SK-N-SH (cell line): ENCODE measurements at regions not wholly inside any gene's neighbourhood (a gene's known extent, or its start where the extent isn't known, plus 50 kb on each side); places are given as distances from the start of the nearest gene placed in this dataset.

Source experiments
- CTCF ChIA-PET: fragments of 300-600, 350-600 bp; formaldehyde crosslinking; extraction: SDS; loops from one replicate; lab custom pipeline; 2021; lab: Yijun Ruan, JAX
- POLR2A ChIA-PET: fragments of 350-600 bp; sonication (Branson Sonifier 250); formaldehyde crosslinking; extraction: SDS; loops from one replicate; lab custom pipeline; 2020; ENCODE audit warnings: antibody characterized with exemption, inconsistent platforms; lab: Yijun Ruan, JAX
- DNase-seq: peaks from one replicate; pipeline ENCODE4 v3.0.0; 2012
- H2AFZ ChIP-seq: fragments of 200-600 bp; sonication (generic); 2 replicates; pipeline ENCODE4 v1.8.1; 2016; ENCODE audit warnings: antibody characterized with exemption, mild to moderate bottlenecking, low read depth
- H3F3A ChIP-seq: fragments of 200-600 bp; sonication (generic); replicated peaks from 2 replicates; pipeline ENCODE3; 2016; ENCODE audit warnings: antibody characterized with exemption, mild to moderate bottlenecking; ENCODE audit not compliant: insufficient read depth
- H3K27ac ChIP-seq, 2 experiments: fragments of 200-500 bp in 1 of 2; fragments of 200-600 bp in 1 of 2; sonication (Bioruptor generic) in 1 of 2; sonication (generic), shearing (Covaris generic) in 1 of 2; 2 replicates each; pipeline versions ENCODE4 v1.5.1 to v1.6.1; 2014 to 2016; ENCODE audit warnings: low read depth in 2 of 2, inconsistent platforms in 1 of 2, low read length in 1 of 2, mild to moderate bottlenecking in 1 of 2, mixed read lengths in 1 of 2
- H3K27me3 ChIP-seq: fragments of 200-600 bp; sonication (generic), shearing (Covaris generic); 2 replicates; pipeline ENCODE4 v1.6.1; 2016; ENCODE audit warnings: mixed run types; ENCODE audit not compliant: insufficient read depth
- H3K36me3 ChIP-seq, 2 experiments: fragments of 200-500 bp in 1 of 2; fragments of 200-600 bp in 1 of 2; sonication (Bioruptor generic) in 1 of 2; sonication (generic) in 1 of 2; replicated peaks in 1 of 2; 2 replicates each; pipeline versions ENCODE3 to v1.5.1; 2014 to 2016; ENCODE audit warnings: low read length in 1 of 2, mild to moderate bottlenecking in 1 of 2; ENCODE audit not compliant: insufficient read depth in 2 of 2, control insufficient read depth in 1 of 2
- H3K4me1 ChIP-seq, 2 experiments: fragments of 200-500 bp in 1 of 2; fragments of 200-600 bp in 1 of 2; sonication (Bioruptor generic) in 1 of 2; sonication (generic), shearing (Covaris generic) in 1 of 2; 2 replicates each; pipeline versions ENCODE4 v1.5.1 to v1.6.1; 2014 to 2016; ENCODE audit warnings: low read depth in 1 of 2, low read length in 1 of 2, mixed run types in 1 of 2; ENCODE audit not compliant: insufficient read depth in 2 of 2, control insufficient read depth in 1 of 2
- H3K4me2 ChIP-seq: fragments of 200-600 bp; sonication (generic), shearing (Covaris generic); 2 replicates; pipeline ENCODE4 v1.6.1; 2017; ENCODE audit warnings: mixed run types
- H3K4me3 ChIP-seq, 2 experiments: fragments of 200-500 bp in 1 of 2; fragments of 200-600 bp in 1 of 2; sonication (Bioruptor generic) in 1 of 2; sonication (generic), shearing (Covaris generic) in 1 of 2; 2 replicates each; pipeline versions ENCODE4 v1.5.1 to v1.8.1; 2014 to 2016; ENCODE audit warnings: low read depth in 2 of 2, inconsistent platforms in 1 of 2, low read length in 1 of 2, mild to moderate bottlenecking in 1 of 2, mixed read lengths in 1 of 2, moderate library complexity in 1 of 2
- H3K79me2 ChIP-seq: fragments of 200-600 bp; sonication (generic); 2 replicates; pipeline ENCODE4 v1.8.1; 2017; ENCODE audit warnings: mild to moderate bottlenecking; ENCODE audit not compliant: insufficient read depth
- H3K9ac ChIP-seq: fragments of 200-600 bp; sonication (generic); 2 replicates; pipeline ENCODE4 v1.6.1; 2017; ENCODE audit warnings: mixed run types
- H3K9me2 ChIP-seq: fragments of 200-600 bp; sonication (generic); 2 replicates; pipeline ENCODE4 v1.6.1; 2017; ENCODE audit warnings: mixed run types
- H3K9me3 ChIP-seq: fragments of 200-600 bp; sonication (generic); 2 replicates; pipeline ENCODE4 v1.6.1; 2017; ENCODE audit warnings: mixed run types, mild to moderate bottlenecking, moderate library complexity
- H4K20me1 ChIP-seq: fragments of 200-600 bp; sonication (generic); 2 replicates; pipeline ENCODE4 v1.6.1; 2017; ENCODE audit warnings: mild to moderate bottlenecking, mixed run types; ENCODE audit not compliant: insufficient read depth
- GATA2 ChIP-seq: sonication (generic); formaldehyde crosslinking; IDR thresholded peaks from 2 replicates; pipeline ENCODE4 v1.5.0; 2020; ENCODE audit warnings: mild to moderate bottlenecking, missing genetic modification reagents
- MEF2A ChIP-seq: IDR thresholded peaks from 2 replicates; pipeline ENCODE4 v1.4.0; 2012; ENCODE audit warnings: low read depth, borderline replicate concordance
- POLR2AphosphoS5 ChIP-seq: IDR thresholded peaks from 2 replicates; pipeline ENCODE4 v1.6.1; 2012; ENCODE audit warnings: low read depth, low read length
- RAD21 ChIP-seq: IDR thresholded peaks from 2 replicates; pipeline ENCODE4 v1.6.1; 2012; ENCODE audit warnings: mild to moderate bottlenecking, low read length
- SIN3A ChIP-seq: IDR thresholded peaks from 2 replicates; pipeline ENCODE4 v1.6.1; 2012; ENCODE audit warnings: low read depth, mild to moderate bottlenecking, low read length, moderate library complexity, borderline replicate concordance
- SMC3 ChIP-seq: IDR thresholded peaks from 2 replicates; pipeline ENCODE4 v1.6.1; 2012; ENCODE audit warnings: low read depth, low read length, improper control_type of control experiment
- TEAD4 ChIP-seq: IDR thresholded peaks from 2 replicates; pipeline ENCODE4 v1.4.0; 2012; ENCODE audit warnings: mild to moderate bottlenecking, borderline replicate concordance; ENCODE audit not compliant: insufficient read depth
- WGBS: methylation state at CpG from one replicate; pipeline ENCODE4 v1.1.6; 2017; ENCODE audit warnings: low lambda C conversion rate; 5-methylcytosine and 5-hydroxymethylcytosine counted together
- TF ChIP-seq, protein P1 (sequence below): IDR thresholded peaks from 2 replicates; pipeline ENCODE4 v1.6.1; 2012; ENCODE audit warnings: mild to moderate bottlenecking, low read depth, low read length, moderate library complexity
- TF ChIP-seq, protein P2 (sequence below): fragments of 200-600 bp; sonication (generic); IDR thresholded peaks from 2 replicates; pipeline ENCODE4 v1.6.1; 2017; ENCODE audit warnings: antibody characterized with exemption, mild to moderate bottlenecking, moderate library complexity
- TF ChIP-seq, protein P3 (sequence below): fragments of 150-350 bp; IDR thresholded peaks from 2 replicates; pipeline ENCODE4 v1.6.1; 2017; ENCODE audit warnings: antibody characterized with exemption, low read length, low read depth, borderline replicate concordance

DNA sequence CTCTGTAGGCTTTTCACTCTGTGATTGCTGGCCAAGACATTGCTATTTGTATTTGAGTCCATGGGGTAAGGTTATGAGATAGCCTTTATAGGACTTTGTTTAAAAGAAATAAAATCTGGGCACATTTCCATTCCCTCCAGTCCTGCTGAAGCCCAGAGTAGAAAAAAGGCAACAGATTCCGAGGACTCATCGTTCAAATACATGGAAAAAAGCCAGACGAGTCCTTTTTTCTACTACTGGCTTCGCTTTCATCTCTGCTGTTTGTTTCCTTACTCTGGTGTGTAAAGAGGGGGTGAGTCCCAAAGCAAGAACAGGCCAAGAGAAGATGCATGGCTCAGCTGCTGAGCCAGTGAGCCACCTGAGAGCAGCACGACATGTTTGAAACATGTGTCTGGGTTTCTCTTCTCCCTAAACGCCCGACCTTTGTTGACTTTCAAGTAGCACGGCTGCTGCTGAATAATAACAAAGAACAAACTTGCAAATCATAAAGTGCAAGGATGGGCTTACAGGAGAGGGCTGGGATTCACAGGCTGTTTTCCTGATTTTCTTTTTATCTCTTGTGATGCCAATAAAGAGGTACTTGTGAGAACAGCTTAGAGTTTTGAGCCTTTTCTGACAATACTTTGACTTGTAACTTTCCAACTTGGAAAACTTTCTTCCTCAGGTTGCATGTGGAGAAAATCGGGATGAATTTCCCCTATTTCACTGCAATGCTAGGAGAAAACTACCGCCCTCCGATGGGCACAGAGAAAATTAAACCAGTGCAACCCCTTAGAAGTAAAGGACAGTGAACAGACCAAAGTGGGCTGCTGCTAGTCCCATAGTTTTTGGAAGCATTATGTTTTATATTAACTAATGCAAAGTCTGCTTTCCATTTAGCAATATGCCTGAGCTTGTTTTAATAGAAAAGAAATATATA lies 195.2 kb upstream of the RAG2 start:
- Histone ChIP-seq H3K9me2 (no peaks in the 10 kb centered on the region), H3K9me3 (no peaks in the 10 kb centered on the region), H3K27ac (no peak overlapping the region), H4K20me1 (no peaks in the 10 kb centered on the region), H3K36me3 (no peaks in the 10 kb centered on the region), H3K4me1 (no peaks in the 10 kb centered on the region; a peak in 1 of 4 replicates), H3K4me2 (no peak overlapping the region), H3K4me3 (no peak overlapping the region), H3K9ac (no peak overlapping the region), H2AFZ (peak overlapping the region; percentile 75; the same call in 1 of the 2 replicates), H3F3A (no peaks in the 10 kb centered on the region), H3K27me3 (no peaks in the 10 kb centered on the region), H3K79me2 (no peaks in the 10 kb centered on the region)
- DNase-seq: peak; percentile 27
- WGBS: 60% methylated on average over 11 of the region's 11 CpGs
- CTCF ChIA-PET: interaction anchor here (0.7 to 2.2 kb wide), 3 partner anchors 10 to 20 kb away, joined by 3 to 15 read pairs (median 5); no protein-coding TSS in a partner anchor
- POLR2A ChIA-PET: no interaction called here
- TF ChIP-seq RAD21 (peak; percentile 56), GATA2 (CRISPR knock-in tag) (no peak), SMC3 (peak; percentile 40; the same call in 1 of the 2 replicates)
- TF ChIP-seq, protein P1, sequence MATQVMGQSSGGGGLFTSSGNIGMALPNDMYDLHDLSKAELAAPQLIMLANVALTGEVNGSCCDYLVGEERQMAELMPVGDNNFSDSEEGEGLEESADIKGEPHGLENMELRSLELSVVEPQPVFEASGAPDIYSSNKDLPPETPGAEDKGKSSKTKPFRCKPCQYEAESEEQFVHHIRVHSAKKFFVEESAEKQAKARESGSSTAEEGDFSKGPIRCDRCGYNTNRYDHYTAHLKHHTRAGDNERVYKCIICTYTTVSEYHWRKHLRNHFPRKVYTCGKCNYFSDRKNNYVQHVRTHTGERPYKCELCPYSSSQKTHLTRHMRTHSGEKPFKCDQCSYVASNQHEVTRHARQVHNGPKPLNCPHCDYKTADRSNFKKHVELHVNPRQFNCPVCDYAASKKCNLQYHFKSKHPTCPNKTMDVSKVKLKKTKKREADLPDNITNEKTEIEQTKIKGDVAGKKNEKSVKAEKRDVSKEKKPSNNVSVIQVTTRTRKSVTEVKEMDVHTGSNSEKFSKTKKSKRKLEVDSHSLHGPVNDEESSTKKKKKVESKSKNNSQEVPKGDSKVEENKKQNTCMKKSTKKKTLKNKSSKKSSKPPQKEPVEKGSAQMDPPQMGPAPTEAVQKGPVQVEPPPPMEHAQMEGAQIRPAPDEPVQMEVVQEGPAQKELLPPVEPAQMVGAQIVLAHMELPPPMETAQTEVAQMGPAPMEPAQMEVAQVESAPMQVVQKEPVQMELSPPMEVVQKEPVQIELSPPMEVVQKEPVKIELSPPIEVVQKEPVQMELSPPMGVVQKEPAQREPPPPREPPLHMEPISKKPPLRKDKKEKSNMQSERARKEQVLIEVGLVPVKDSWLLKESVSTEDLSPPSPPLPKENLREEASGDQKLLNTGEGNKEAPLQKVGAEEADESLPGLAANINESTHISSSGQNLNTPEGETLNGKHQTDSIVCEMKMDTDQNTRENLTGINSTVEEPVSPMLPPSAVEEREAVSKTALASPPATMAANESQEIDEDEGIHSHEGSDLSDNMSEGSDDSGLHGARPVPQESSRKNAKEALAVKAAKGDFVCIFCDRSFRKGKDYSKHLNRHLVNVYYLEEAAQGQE: no peak
- TF ChIP-seq, protein P2, sequence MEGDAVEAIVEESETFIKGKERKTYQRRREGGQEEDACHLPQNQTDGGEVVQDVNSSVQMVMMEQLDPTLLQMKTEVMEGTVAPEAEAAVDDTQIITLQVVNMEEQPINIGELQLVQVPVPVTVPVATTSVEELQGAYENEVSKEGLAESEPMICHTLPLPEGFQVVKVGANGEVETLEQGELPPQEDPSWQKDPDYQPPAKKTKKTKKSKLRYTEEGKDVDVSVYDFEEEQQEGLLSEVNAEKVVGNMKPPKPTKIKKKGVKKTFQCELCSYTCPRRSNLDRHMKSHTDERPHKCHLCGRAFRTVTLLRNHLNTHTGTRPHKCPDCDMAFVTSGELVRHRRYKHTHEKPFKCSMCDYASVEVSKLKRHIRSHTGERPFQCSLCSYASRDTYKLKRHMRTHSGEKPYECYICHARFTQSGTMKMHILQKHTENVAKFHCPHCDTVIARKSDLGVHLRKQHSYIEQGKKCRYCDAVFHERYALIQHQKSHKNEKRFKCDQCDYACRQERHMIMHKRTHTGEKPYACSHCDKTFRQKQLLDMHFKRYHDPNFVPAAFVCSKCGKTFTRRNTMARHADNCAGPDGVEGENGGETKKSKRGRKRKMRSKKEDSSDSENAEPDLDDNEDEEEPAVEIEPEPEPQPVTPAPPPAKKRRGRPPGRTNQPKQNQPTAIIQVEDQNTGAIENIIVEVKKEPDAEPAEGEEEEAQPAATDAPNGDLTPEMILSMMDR: peak; percentile 56

DNA sequence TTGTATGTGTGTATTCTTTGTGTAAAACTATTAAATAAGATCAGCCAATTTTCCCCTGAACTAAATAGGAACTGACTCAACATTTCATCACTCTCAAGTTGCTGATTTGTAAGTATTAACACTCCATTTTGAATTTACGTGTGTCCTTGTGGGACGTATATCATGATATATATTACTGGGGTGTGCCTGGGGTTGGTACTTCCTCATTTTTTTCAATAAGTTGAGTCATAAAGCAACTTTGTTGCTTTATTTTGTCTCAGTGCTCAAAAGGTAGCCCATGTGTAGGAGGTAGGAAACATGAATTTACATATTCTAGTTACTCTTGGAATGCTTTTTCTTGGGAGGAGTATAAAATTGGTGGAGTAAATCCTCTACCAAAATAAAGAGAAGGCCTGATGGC lies 193.9 kb upstream of the RAG2 start:
- no peaks in the 10 kb centered on the region; a peak in 1 of 4 replicates for H3K4me1 ChIP-seq
- H3K9ac ChIP-seq: no peak overlapping the region
- H3F3A ChIP-seq: no peaks in the 10 kb centered on the region
- H3K27ac ChIP-seq: no peak overlapping the region
- H3K9me2 ChIP-seq: no peaks in the 10 kb centered on the region
- no peaks in the 10 kb centered on the region for H4K20me1 ChIP-seq
- no peak overlapping the region for H3K4me3 ChIP-seq
- no peak for DNase-seq
- H3K27me3 ChIP-seq: no peaks in the 10 kb centered on the region
- ChIA-PET POLR2A (no interaction called here), CTCF (interaction anchor here (1.1 kb wide), 1 partner anchor 45 kb away, joined by 3 read pairs; no protein-coding TSS in a partner anchor)
- no peaks in the 10 kb centered on the region for H3K79me2 ChIP-seq
- WGBS: 76% methylated on average over 2 of the region's 2 CpGs
- no peak overlapping the region for H2AFZ ChIP-seq
- H3K36me3 ChIP-seq: no peaks in the 10 kb centered on the region
- TF ChIP-seq SIN3A (no peak), TEAD4 (no peak), POLR2AphosphoS5 (no peak), MEF2A (no peak)
- TF ChIP-seq, protein P3, sequence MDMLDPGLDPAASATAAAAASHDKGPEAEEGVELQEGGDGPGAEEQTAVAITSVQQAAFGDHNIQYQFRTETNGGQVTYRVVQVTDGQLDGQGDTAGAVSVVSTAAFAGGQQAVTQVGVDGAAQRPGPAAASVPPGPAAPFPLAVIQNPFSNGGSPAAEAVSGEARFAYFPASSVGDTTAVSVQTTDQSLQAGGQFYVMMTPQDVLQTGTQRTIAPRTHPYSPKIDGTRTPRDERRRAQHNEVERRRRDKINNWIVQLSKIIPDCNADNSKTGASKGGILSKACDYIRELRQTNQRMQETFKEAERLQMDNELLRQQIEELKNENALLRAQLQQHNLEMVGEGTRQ: no peak
- no peak overlapping the region for H3K4me2 ChIP-seq
- no peaks in the 10 kb centered on the region for H3K9me3 ChIP-seq
